Mucosa of descending colon (tissue), 3 donors: ENCODE measurements at regions not wholly inside any gene's neighbourhood (a gene's known extent, or its start where the extent isn't known, plus 50 kb on each side); places are given as distances from the start of the nearest gene placed in this dataset.

ENCODE experiments used
- ATAC-seq: fragments of 200-7000 bp; cut with Tn5 transposase; one replicate; pipeline ENCODE4 v1.9.1; 2020; ENCODE audit warnings: mild to moderate bottlenecking, moderate library complexity
- DNase-seq, 3 donors: peaks; one replicate each; pipeline ENCODE4 v3.0.0-alpha.2; 2020
- H3K36me3 ChIP-seq: fragments of 200-600 bp; one replicate; pipeline ENCODE4 v1.8.0; 2021; ENCODE audit warnings: low read depth, mild to moderate bottlenecking
- H3K4me1 ChIP-seq: fragments of 200-600 bp; one replicate; pipeline ENCODE4 v1.8.0; 2021; ENCODE audit warnings: low read depth, mild to moderate bottlenecking
- H3K4me3 ChIP-seq: fragments of 200-600 bp; one replicate; pipeline ENCODE4 v1.8.0; 2021; ENCODE audit warnings: mild to moderate bottlenecking
- H3K9me3 ChIP-seq: fragments of 200-600 bp; one replicate; pipeline ENCODE4 v1.8.0; 2021; ENCODE audit warnings: mild to moderate bottlenecking
- CTCF ChIP-seq: fragments of 200-600 bp; IDR thresholded peaks from one replicate; pipeline ENCODE4 v1.8.0; 2022; ENCODE audit warnings: antibody characterized with exemption, mild to moderate bottlenecking
- intact Hi-C, 2 donors: fragments of 100-400 bp; cut with DNase I in 1 of 2; cut with micrococcal nuclease in 1 of 2; formaldehyde crosslinking; loops; one replicate each; pipeline versions ENCODE4 v1.11.0 to v1.11.1; 2022; cut with DNase I, micrococcal nuclease
- donor health status: DM: no; HTN: no; CAD: no; lungs with moderate emphysema.
- donor health status: DM: no; HTN: no; CAD: no.
- donor health status: DM: no; HTN: yes; CAD: no.

- TF ChIP-seq CTCF: no peak
- DNase-seq (no peak), ATAC-seq (no peak)
- Histone ChIP-seq H3K4me1 (no peaks in the 10 kb centered on the region), H3K9me3 (peaks cover 11% of the 10 kb centered on the region), H3K4me3 (no peak overlapping the region), H3K36me3 (no peaks in the 10 kb centered on the region)
- intact Hi-C loops: no loop called here
Measured at GRCh38 chr14:42370056-42370455, 763.4 kb downstream of the LRFN5 start.

DNA sequence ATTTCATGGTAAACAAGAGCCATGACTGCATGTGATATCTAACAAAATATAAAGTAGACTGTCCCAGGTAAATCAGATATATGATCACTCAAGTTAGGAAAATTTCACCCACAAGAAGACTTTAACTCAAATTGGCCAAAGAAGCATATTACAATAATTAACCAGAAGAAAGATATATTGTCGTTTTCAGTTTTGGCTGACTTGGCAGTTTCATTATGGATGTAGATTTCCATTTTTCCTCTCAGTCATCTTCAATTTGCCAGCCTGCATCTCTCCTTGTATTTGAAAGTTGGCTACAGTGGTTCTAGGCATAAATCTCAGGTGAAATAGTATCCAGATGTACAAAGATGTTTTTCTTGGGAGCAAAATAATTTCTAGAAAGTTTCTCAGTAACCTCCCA lies 761.6 kb downstream of the LRFN5 start:
- Histone ChIP-seq H3K4me3 (no peak overlapping the region), H3K36me3 (no peaks in the 10 kb centered on the region), H3K9me3 (peaks cover 17% of the 10 kb centered on the region), H3K4me1 (no peaks in the 10 kb centered on the region)
- intact Hi-C loops: no loop called here
- ATAC-seq: no peak
- no peak for TF ChIP-seq CTCF
- DNase-seq: no peak

DNA sequence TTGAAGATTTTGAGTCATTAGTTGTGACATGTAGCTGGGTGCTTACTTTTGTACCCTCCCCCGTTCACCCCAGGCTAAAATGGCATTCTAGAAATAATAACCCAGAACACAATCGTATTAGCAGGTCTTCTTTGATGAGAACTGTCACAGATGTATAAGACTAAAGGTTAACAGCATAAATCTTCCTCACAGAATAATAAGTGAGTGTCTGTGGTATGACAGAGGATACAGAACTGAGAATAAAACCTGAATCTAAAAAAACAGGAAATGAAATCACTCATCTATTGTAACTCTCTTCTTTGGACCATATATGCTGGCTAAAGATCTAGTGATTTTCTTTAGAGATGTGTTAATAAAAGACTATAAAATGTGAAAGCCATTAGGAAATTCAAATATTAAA lies 746.6 kb downstream of the LRFN5 start:
- Histone ChIP-seq H3K4me3 (no peak overlapping the region), H3K4me1 (no peaks in the 10 kb centered on the region), H3K9me3 (peaks cover 16% of the 10 kb centered on the region), H3K36me3 (no peaks in the 10 kb centered on the region)
- no peak for TF ChIP-seq CTCF
- no peak for ATAC-seq
- intact Hi-C loops: no loop called here
- no peak for DNase-seq

- DNase-seq: no peak
- H3K36me3 ChIP-seq: no peaks in the 10 kb centered on the region
Measured at GRCh38 chr14:42335918-42336317, 729.2 kb downstream of the LRFN5 start.

DNA sequence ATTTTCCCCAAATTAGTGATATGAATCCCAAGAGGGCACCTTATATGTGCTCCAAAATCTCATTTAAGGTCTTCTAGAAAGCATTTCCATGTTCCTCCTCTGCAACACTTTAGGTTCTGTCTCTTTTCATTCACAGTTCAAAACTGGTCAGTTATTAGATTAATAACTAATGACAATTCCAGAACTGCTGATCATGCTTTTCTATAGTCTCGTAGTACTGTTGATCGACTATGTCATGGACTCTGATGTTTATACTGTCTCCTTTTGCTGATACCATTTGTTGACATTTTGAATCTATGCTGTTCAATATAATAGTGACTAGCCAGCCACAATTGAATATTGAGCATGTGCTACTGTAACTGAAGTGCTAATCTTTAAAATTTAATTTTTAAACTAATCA lies 728.3 kb downstream of the LRFN5 start:
- Histone ChIP-seq H3K4me1 (no peaks in the 10 kb centered on the region), H3K9me3 (peaks cover 9% of the 10 kb centered on the region), H3K36me3 (no peaks in the 10 kb centered on the region), H3K4me3 (no peak overlapping the region)
- ATAC-seq (no peak), DNase-seq (no peak)
- intact Hi-C loops: no loop called here
- no peak for TF ChIP-seq CTCF

More at GRCh38 chr14:42335918-42336317, 729.2 kb downstream of the LRFN5 start:
- Histone ChIP-seq H3K4me3 (no peak overlapping the region), H3K4me1 (no peaks in the 10 kb centered on the region), H3K9me3 (peaks cover 14% of the 10 kb centered on the region)
- intact Hi-C loops: no loop called here
- no peak for ATAC-seq
- TF ChIP-seq CTCF: no peak

GRCh38 chr14:42323426-42323825 lies 716.8 kb downstream of the LRFN5 start:
- H3K4me1 ChIP-seq: no peaks in the 10 kb centered on the region
- DNase-seq (no peak), ATAC-seq (no peak)
- H3K36me3 ChIP-seq: no peaks in the 10 kb centered on the region
- intact Hi-C loops: no loop called here
- H3K4me3 ChIP-seq: no peak overlapping the region
- peaks cover 31% of the 10 kb centered on the region for H3K9me3 ChIP-seq
- TF ChIP-seq CTCF: no peak
